Gastrocnemius medialis (tissue), 4 donors: ENCODE measurements at regions not wholly inside any gene's neighbourhood (a gene's known extent, or its start where the extent isn't known, plus 50 kb on each side); places are given as distances from the start of the nearest gene placed in this dataset.

ENCODE experiments used
- ATAC-seq, 2 donors: fragments of 150-250 bp; one replicate each; pipeline ENCODE4 v1.9.1; 2016
- DNase-seq, 2 donors: peaks; one replicate each; pipeline ENCODE4 v3.0.0-alpha.2; 2019
- H3K27ac ChIP-seq, 4 donors: fragments of 200-600 bp; sonication (generic); 1 replicate in 1 of 4; 2 replicates in 3 of 4; pipeline ENCODE4 v1.5.1; 2016 to 2018; ENCODE audit warnings: mild to moderate bottlenecking in 2 of 4, moderate library complexity in 1 of 4
- H3K27me3 ChIP-seq, 3 donors: fragments of 200-600 bp; sonication (generic) in 2 of 3; 1 replicate in 1 of 3; 2 replicates in 2 of 3; pipeline versions ENCODE4 v1.5.1 to v1.6.0; 2016 to 2019; ENCODE audit warnings: mild to moderate bottlenecking in 1 of 3, moderate library complexity in 1 of 3
- H3K36me3 ChIP-seq, 2 donors: fragments of 200-600 bp; sonication (generic) in 1 of 2; one replicate each; pipeline ENCODE4 v1.5.1; 2017 to 2018
- H3K4me1 ChIP-seq, 2 donors: fragments of 200-600 bp; sonication (generic) in 1 of 2; one replicate each; pipeline ENCODE4 v1.5.1; 2016 to 2017; ENCODE audit warnings: mild to moderate bottlenecking in 2 of 2
- H3K4me3 ChIP-seq, 4 donors: fragments of 200-600 bp; sonication (generic) in 3 of 4; 1 replicate in 1 of 4; 2 replicates in 3 of 4; pipeline ENCODE4 v1.5.1; 2016 to 2019; ENCODE audit warnings: mild to moderate bottlenecking in 2 of 4
- H3K9me3 ChIP-seq, 3 donors: fragments of 200-600 bp; sonication (generic) in 2 of 3; 1 replicate in 1 of 3; 2 replicates in 2 of 3; pipeline ENCODE4 v1.5.1; 2016 to 2019
- POLR2A ChIP-seq, 2 donors: fragments of 450-650 bp; IDR thresholded peaks; one replicate each; pipeline ENCODE4 v1.6.1; 2017; ENCODE audit warnings: antibody characterized with exemption in 2 of 2, mild to moderate bottlenecking in 2 of 2, moderate library complexity in 2 of 2
- in situ Hi-C, 4 donors: fragments of 200-750 bp; cut with MboI; loops; one replicate each; pipeline versions ENCODE4 v1.15.0 to v1.8.0; 2017; ENCODE audit warnings: low sequenced_read_pairs in 4 of 4
- intact Hi-C: fragments of 100-400 bp; cut with DNase I; formaldehyde crosslinking; loops from one replicate; pipeline ENCODE4 v1.15.1; 2023; ENCODE audit warnings: low total_unique reads
- TF ChIP-seq, protein P1 (sequence below), 5 experiments: fragments of 450-650 bp in 3 of 5; fragments of 200-600 bp in 2 of 5; sonication (generic) in 2 of 5; IDR thresholded peaks in 4 of 5; conservative IDR thresholded peaks in 1 of 5; 1 replicate in 4 of 5; 2 replicates in 1 of 5; pipeline ENCODE4 v1.5.1; 2016 to 2019; ENCODE audit warnings: antibody characterized with exemption in 5 of 5, mild to moderate bottlenecking in 3 of 5, moderate library complexity in 3 of 5

DNA sequence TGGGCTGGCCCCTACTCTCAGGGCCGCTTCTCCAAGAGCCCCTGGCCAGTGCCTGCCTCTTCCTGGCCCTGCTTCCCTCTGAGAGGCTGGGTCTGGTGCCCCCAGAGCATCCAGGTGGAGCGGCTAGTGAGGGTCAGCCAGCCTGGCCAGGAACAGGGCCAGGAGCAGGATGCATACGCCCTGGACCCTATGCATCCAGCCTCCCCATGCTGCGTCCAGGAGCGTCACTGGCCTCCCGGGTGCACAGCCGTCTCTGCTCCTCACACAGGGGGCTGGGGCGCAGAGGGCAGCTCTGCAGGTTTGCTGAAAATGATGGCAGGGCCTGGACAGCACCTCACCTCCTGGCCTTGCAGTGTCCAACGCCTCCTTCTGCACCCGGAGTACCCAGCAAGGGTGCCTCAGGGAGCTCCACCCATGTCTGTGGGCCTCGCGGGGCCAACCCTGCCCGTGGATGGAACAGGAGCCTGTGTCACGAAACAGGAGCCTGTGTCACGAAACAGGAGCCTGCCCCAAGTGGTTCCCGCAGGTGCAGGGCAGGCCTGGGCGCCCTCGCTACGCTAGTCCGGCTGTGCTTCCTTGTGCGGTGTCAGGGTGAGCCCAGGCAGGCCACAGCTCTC, 246.2 kb upstream of the PPP2R2D start:
- Histone ChIP-seq H3K9me3 (no peaks in the 10 kb centered on the region), H3K27ac (no peak overlapping the region), H3K27me3 (peaks cover 0 to 19% (median 0%) of the 10 kb centered on the region in 3 donors), H3K36me3 (no peaks in the 10 kb centered on the region), H3K4me1 (no peaks in the 10 kb centered on the region), H3K4me3 (no peak overlapping the region)
- in situ Hi-C loops (no loop called here), intact Hi-C loops (no loop called here)
- ATAC-seq (no peak), DNase-seq (no peak)
- TF ChIP-seq POLR2A (IDR thresholded peaks at IDR 0.05): no peak
- TF ChIP-seq, protein P1, sequence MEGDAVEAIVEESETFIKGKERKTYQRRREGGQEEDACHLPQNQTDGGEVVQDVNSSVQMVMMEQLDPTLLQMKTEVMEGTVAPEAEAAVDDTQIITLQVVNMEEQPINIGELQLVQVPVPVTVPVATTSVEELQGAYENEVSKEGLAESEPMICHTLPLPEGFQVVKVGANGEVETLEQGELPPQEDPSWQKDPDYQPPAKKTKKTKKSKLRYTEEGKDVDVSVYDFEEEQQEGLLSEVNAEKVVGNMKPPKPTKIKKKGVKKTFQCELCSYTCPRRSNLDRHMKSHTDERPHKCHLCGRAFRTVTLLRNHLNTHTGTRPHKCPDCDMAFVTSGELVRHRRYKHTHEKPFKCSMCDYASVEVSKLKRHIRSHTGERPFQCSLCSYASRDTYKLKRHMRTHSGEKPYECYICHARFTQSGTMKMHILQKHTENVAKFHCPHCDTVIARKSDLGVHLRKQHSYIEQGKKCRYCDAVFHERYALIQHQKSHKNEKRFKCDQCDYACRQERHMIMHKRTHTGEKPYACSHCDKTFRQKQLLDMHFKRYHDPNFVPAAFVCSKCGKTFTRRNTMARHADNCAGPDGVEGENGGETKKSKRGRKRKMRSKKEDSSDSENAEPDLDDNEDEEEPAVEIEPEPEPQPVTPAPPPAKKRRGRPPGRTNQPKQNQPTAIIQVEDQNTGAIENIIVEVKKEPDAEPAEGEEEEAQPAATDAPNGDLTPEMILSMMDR (IDR thresholded peaks at IDR 0.05 in 4 of 5, conservative IDR thresholded peaks at IDR 0.05 in 1 of 5): no peak

DNA sequence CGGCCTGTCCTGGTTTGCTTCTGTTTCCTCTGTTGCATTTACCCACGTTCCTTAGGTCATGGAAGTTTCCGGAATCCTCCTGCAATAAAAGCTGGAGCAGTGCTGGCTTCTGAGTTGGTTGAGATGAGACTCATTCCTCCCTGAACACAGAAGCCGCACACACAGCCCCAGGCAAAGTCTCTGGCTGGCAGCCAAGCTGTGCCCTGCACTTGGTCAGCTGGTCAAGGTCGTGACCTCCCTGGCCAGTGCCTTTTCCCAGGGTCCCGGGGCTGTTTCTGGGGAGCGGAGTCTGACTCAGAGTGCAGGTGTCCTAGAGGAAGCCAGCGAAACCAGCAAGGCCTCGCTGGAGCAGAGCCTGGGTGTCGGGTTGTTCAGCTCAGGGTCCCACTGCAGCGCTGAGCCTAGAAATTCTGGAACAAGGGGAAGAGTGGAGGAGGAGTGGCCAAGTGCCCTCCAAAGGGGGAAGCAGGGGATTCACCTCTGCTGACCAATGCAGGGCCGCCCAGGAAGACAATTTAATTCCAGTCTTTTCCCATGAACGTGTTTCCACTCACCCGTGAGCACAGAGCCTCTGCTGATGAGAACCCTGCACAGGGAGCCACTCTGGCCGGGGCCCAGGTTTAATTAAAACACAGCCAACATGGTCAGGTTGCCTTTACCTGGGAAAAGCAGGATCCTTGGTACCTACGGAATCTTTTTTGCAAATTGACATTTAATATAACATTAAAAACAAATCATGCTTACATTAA, 245.5 kb upstream of the PPP2R2D start:
- no peaks in the 10 kb centered on the region for H3K4me1 ChIP-seq
- no peak for DNase-seq
- no peaks in the 10 kb centered on the region for H3K9me3 ChIP-seq
- no peaks in the 10 kb centered on the region for H3K36me3 ChIP-seq
- H3K27me3 ChIP-seq: peaks cover 0 to 19% (median 0%) of the 10 kb centered on the region in 3 donors
- in situ Hi-C loops (no loop called here), intact Hi-C loops (no loop called here)
- H3K4me3 ChIP-seq: no peak overlapping the region
- no peak for TF ChIP-seq POLR2A (IDR thresholded peaks at IDR 0.05)
- TF ChIP-seq, protein P1 (IDR thresholded peaks at IDR 0.05 in 4 of 5, conservative IDR thresholded peaks at IDR 0.05 in 1 of 5): no peak
- no peak overlapping the region for H3K27ac ChIP-seq
- ATAC-seq: no peak

DNA sequence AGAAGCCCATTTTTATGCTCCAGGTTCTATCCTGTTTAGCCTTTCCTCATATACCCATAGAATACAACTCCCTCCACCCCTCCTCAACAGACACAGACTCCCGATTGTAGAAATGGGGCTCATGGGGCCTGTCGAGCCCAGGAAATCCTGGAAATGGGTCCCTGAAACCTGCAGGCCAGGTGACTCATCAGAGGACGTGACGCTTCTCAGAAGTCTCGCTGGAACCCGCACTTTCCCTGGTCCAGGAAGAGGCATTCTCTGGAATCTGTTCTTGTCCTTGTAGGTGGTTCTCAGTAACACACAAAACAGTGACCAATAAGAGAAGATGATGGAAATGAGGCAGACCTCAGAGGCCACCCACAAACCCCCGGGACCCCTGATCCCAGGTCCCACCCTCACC, 244.8 kb upstream of the PPP2R2D start:
- no peaks in the 10 kb centered on the region for H3K4me1 ChIP-seq
- ATAC-seq (no peak), DNase-seq (no peak)
- TF ChIP-seq, protein P1 (IDR thresholded peaks at IDR 0.05 in 4 of 5, conservative IDR thresholded peaks at IDR 0.05 in 1 of 5): no peak
- no peak for TF ChIP-seq POLR2A (IDR thresholded peaks at IDR 0.05)
- no peak overlapping the region for H3K4me3 ChIP-seq
- in situ Hi-C loops (no loop called here), intact Hi-C loops (no loop called here)
- no peaks in the 10 kb centered on the region for H3K9me3 ChIP-seq
- H3K36me3 ChIP-seq: no peaks in the 10 kb centered on the region
- H3K27ac ChIP-seq: no peak overlapping the region
- peaks cover 0 to 16% (median 0%) of the 10 kb centered on the region in 3 donors for H3K27me3 ChIP-seq

DNA sequence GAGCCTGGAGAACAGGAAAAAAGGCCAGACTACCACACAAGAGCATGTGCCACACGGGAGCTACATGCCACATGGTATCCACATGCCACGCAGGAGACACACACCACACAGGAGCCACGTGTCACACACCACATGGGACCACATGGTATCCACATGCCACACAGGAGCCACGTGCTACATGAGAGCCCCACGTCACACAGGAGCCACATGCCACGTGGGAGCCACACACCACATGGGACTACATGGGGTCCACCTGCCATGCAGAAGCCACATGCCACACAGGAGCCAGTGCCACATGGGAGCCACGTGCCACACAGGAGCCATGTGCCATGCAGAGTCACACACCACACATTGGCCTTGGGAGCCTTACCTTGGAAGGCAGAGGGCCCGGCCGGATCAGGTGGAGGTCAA, 244.4 kb upstream of the PPP2R2D start:
- no peaks in the 10 kb centered on the region for H3K36me3 ChIP-seq
- no peak overlapping the region for H3K27ac ChIP-seq
- no peak for TF ChIP-seq POLR2A (IDR thresholded peaks at IDR 0.05)
- TF ChIP-seq, protein P1 (IDR thresholded peaks at IDR 0.05 in 4 of 5, conservative IDR thresholded peaks at IDR 0.05 in 1 of 5): no peak
- DNase-seq (no peak), ATAC-seq (no peak)
- peaks cover 0 to 15% (median 0%) of the 10 kb centered on the region in 3 donors for H3K27me3 ChIP-seq
- no peak overlapping the region for H3K4me3 ChIP-seq
- in situ Hi-C loops (no loop called here), intact Hi-C loops (no loop called here)
- H3K9me3 ChIP-seq: no peaks in the 10 kb centered on the region
- no peaks in the 10 kb centered on the region for H3K4me1 ChIP-seq
